Psoas muscle (tissue), 7 donors: ENCODE measurements at regions not wholly inside any gene's neighbourhood (a gene's known extent, or its start where the extent isn't known, plus 50 kb on each side); places are given as distances from the start of the nearest gene placed in this dataset.

Experiments used
- ATAC-seq, 4 donors: fragments of 200-7000 bp; cut with Tn5 transposase; one replicate each; pipeline ENCODE4 v1.9.1; 2020; ENCODE audit warnings: moderate library complexity in 3 of 4, mild to moderate bottlenecking in 2 of 4
- DNase-seq, 2 donors: peaks; one replicate each; pipeline ENCODE4 v3.0.0-alpha.2; 2020
- H3K27ac ChIP-seq: fragments of 200-600 bp; one replicate; pipeline ENCODE4 v1.8.0; 2022
- H3K27me3 ChIP-seq, 3 donors: fragments of 200-600 bp in 1 of 3; one replicate each; pipeline versions ENCODE4 v1.6.1 to v1.8.0; 2013 to 2022; ENCODE audit warnings: low read length in 2 of 3, mild to moderate bottlenecking in 2 of 3, moderate library complexity in 1 of 3; ENCODE audit not compliant: insufficient read depth in 3 of 3
- H3K36me3 ChIP-seq, 2 donors: fragments of 200-600 bp in 1 of 2; one replicate each; pipeline versions ENCODE4 v1.6.1 to v1.8.0; 2013 to 2022; ENCODE audit warnings: low read depth in 1 of 2, mild to moderate bottlenecking in 1 of 2, moderate library complexity in 1 of 2; ENCODE audit not compliant: insufficient read depth in 1 of 2
- H3K4me1 ChIP-seq: fragments of 200-600 bp; one replicate; pipeline ENCODE4 v1.8.0; 2022
- H3K4me3 ChIP-seq: fragments of 200-600 bp; one replicate; pipeline ENCODE4 v1.8.0; 2022; ENCODE audit warnings: mild to moderate bottlenecking
- H3K9me3 ChIP-seq: fragments of 200-600 bp; one replicate; pipeline ENCODE4 v1.8.0; 2022
- CTCF ChIP-seq: fragments of 200-600 bp; IDR thresholded peaks from one replicate; pipeline ENCODE4 v1.8.0; 2022; ENCODE audit warnings: antibody characterized with exemption
- WGBS, 3 donors: extraction: QIAGEN DNeasy Blood & Tissue Kit; methylation state at CpG; one replicate each; pipeline versions ENCODE4 v1.1.6 to v1.1.7; 2013; 5-methylcytosine and 5-hydroxymethylcytosine counted together
- intact Hi-C, 2 donors: fragments of 100-400 bp; cut with DNase I; formaldehyde crosslinking; loops; one replicate each; pipeline versions ENCODE4 v1.11.0 to v1.14.2; 2022
- donor health status: healthy with polysubstance abuse.
- donor health status: DM: no; HTN: no; CAD: no; lungs with moderate emphysema.
- donor health status: Bipolar disorder and iron deficiency.
- donor health status: healthy.
- donor health status: DM: yes; HTN: yes; CAD: no.
- donor health status: DM: no; HTN: no; CAD: no.
- donor health status: DM: yes; HTN: yes; CAD: no.

- DNase-seq: no peak
- Histone ChIP-seq H3K4me3 (no peak overlapping the region), H3K4me1 (no peaks in the 10 kb centered on the region), H3K27ac (no peak overlapping the region), H3K27me3 (no peaks in the 10 kb centered on the region), H3K36me3 (no peaks in the 10 kb centered on the region), H3K9me3 (no peaks in the 10 kb centered on the region)
- intact Hi-C loops: no loop called here
- no peak for ATAC-seq
- TF ChIP-seq CTCF: no peak
- 26 to 32% (median 28%) methylated on average over 8 of the region's 8 CpGs for WGBS, 3 donors
Observed at GRCh38 chr2:158893026-158893425, 75.4 kb upstream of the TANC1 start.

GRCh38 chr2:158893474-158893873 is 75.0 kb upstream of the TANC1 start:
- intact Hi-C loops: no loop called here
- TF ChIP-seq CTCF: no peak
- Histone ChIP-seq H3K4me1 (no peaks in the 10 kb centered on the region), H3K9me3 (no peaks in the 10 kb centered on the region), H3K27ac (no peak overlapping the region), H3K27me3 (no peaks in the 10 kb centered on the region), H3K4me3 (no peak overlapping the region), H3K36me3 (no peaks in the 10 kb centered on the region)
- ATAC-seq (peak in 1 of 4 donors; percentile 25), DNase-seq (no peak)
- WGBS, 3 donors: 82 to 85% (median 83%) methylated on average over 2 of the region's 2 CpGs

GRCh38 chr2:158894078-158894477 is 74.4 kb upstream of the TANC1 start:
- no peaks in the 10 kb centered on the region for H3K4me1 ChIP-seq
- H3K27ac ChIP-seq: no peak overlapping the region
- DNase-seq (no peak), ATAC-seq (no peak)
- H3K27me3 ChIP-seq: no peaks in the 10 kb centered on the region
- 66 to 74% (median 68%) methylated on average over 5 of the region's 5 CpGs for WGBS, 3 donors
- H3K9me3 ChIP-seq: no peaks in the 10 kb centered on the region
- TF ChIP-seq CTCF: no peak
- intact Hi-C loops: no loop called here
- H3K36me3 ChIP-seq: no peaks in the 10 kb centered on the region
- H3K4me3 ChIP-seq: no peak overlapping the region

- Histone ChIP-seq H3K27ac (no peak overlapping the region), H3K9me3 (no peaks in the 10 kb centered on the region), H3K4me1 (no peaks in the 10 kb centered on the region), H3K27me3 (no peaks in the 10 kb centered on the region), H3K36me3 (no peaks in the 10 kb centered on the region), H3K4me3 (no peak overlapping the region)
- DNase-seq: no peak
- intact Hi-C loops: no loop called here
- ATAC-seq: no peak
- no peak for TF ChIP-seq CTCF
- 76 to 88% (median 77%) methylated on average over 4 of the region's 4 CpGs for WGBS, 3 donors
Observed at GRCh38 chr2:158894572-158894971, 73.9 kb upstream of the TANC1 start.

GRCh38 chr2:158900345-158900744 is 68.1 kb upstream of the TANC1 start:
- ATAC-seq: no peak
- no peak overlapping the region for H3K4me3 ChIP-seq
- 84 to 87% (median 84%) methylated on average over 8 of the region's 8 CpGs for WGBS, 3 donors
- no peak for DNase-seq
- no peaks in the 10 kb centered on the region for H3K36me3 ChIP-seq
- H3K9me3 ChIP-seq: no peaks in the 10 kb centered on the region
- H3K4me1 ChIP-seq: no peaks in the 10 kb centered on the region
- no peak overlapping the region for H3K27ac ChIP-seq
- no peaks in the 10 kb centered on the region for H3K27me3 ChIP-seq
- no peak for TF ChIP-seq CTCF
- intact Hi-C loops: loop anchor here in 1 of 2 donors (2.0 to 5.0 kb wide), 2 partner anchors 132 to 218 kb away; no protein-coding TSS in a partner anchor
